CD4-positive, alpha-beta T cell treated with Interleukin-15 for 4 hours (primary cell): ENCODE measurements at regions not wholly inside any gene's neighbourhood (a gene's known extent, or its start where the extent isn't known, plus 50 kb on each side); places are given as distances from the start of the nearest gene placed in this dataset.

ENCODE experiments used
- DNase-seq: peaks from one replicate; pipeline ENCODE4 v3.0.0-alpha.2; 2020; ENCODE audit warnings: low spot score

DNA sequence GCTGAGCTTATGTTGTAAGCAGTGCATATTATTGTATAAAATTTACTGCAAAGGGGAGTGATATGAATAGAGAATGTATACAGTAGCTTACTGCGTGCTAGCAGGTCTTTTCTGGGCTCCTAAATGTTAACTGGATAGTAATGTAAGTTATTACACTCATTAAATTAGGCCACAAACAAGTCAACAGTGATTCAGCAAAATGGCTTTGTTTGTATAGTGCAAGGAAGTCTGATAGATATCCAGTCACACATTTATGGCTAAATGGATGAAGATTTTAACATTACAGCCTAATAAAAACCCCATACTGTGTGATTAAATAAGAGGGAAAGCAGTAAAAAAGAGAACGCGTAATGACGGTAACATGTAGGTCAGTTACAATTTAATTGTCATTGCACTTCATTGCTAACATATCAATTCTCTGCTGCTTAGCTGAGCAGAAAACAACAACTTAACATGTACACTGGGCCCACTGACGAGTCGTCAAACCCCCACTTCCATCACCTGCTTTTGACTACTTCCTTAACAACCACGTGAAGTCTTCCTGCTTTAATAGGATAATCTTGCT lies 665.0 kb upstream of the FANCL start:
- no peak for DNase-seq

DNA sequence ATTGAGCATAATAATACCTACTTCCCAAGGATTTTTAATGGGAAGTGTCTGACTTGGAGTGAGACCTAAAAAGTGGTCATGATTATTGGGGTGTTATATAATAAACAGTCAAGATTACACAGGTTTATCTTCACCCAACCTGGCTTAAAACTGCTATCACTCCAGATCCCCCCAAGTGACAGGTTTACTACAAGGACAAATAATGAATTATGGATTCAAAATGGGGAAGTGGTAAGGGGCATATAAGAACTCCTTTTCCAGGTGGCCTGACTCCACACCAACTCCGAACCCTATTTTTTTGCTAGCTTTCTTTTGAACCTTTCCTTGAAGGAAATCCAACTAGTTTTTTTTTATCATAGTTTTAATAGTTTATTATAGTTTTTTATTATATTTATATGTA lies 663.0 kb upstream of the FANCL start:
- no peak for DNase-seq

GRCh38 chr2:58903427-58903826 lies 662.3 kb upstream of the FANCL start:
- DNase-seq = no peak

DNA sequence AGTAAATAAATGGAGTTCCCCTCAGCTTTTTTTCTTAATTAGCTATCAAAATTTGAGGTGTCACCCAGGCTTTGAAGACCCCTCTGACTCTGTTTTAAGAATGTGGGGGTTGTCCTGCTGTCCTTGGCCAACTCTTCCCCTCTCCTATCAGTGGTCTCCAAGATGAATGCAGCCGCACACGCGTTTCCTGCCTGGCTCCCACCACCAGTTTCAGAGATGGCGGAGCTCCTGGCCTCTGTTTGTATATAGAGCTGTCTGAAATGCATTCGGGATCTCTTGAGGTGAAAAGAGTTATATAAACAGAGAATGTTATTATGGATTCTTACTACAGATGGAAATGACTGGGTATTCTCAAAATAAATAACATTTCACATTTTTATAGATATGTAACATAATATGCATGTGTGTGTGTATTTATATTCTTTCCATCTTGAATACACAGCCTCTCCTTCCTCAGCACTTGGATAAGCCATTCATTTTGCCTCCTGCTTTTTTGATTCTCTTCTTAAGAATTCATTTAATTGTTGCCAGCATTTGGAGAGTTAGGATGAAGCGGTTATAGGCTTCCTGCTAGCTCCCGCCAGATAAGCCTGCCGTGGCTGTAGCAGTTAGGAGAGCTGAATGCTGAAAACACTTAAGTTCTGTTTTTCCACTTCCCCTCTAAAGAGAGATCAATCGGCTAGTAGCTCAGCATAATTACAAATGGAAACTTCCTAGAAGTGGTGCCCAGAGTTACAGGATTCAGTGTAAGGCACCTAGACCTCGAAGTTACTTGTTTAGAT lies 659.3 kb upstream of the FANCL start:
- no peak for DNase-seq

- DNase-seq = no peak
Observed at GRCh38 chr2:58899692-58900091, 658.6 kb upstream of the FANCL start.

GRCh38 chr2:58896638-58897037 lies 655.5 kb upstream of the FANCL start:
- DNase-seq = no peak

DNA sequence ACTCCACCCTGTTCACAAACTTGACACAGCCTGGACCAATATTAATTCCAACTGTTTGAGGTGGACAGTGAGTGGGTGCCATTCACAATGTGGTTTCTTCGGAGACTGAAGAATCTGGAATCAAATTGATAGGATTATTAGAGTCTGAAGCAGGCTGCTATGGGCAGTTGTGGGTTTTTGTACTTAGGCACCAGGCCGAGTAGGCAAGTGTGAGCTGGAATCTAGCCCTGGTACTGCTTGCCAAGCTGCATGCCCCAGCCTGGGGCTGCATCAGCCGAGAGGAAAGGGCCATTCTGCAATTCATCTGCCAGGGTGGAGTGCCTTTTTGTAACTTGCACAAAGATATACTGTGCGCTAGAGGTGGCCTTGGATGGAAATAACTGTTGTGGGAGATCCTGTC lies 654.7 kb upstream of the FANCL start:
- DNase-seq = no peak

DNA sequence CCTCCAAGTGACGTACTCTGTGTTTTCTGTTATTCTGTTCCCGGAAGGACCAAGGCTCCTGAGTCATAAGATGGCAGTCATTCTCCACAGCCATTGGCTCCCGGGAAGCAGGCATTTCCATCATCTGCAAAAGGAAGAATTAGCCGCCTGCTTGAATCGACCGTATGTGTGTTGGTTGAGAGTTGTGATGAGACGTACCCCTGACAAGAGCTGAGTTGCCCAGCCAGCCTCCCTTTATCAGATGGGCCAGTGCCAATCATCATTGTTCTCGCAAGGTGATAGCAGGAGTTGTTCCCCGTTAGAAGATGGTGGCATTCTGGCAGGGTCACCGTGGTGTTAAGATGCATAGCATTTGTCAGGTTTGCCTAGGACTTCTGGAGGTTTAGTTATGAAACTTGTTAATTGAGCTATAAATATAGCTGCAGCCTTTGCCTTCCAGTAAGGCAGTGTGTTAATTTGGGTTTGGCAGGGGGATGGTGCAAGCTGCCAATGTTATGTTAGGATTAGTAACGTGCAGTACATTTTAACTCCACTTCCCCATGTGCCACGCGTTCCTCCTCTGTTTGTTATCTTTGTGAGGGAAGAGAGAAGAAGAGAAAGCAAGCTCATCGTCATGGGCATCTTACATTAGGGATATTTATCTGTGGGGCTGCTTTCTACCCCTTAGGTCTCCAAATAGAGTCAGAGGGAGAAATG lies 652.7 kb upstream of the FANCL start:
- DNase-seq = no peak

GRCh38 chr2:58891828-58892377 lies 650.8 kb upstream of the FANCL start:
- DNase-seq = no peak

GRCh38 chr2:58890865-58891525 lies 649.9 kb upstream of the FANCL start:
- DNase-seq = no peak

GRCh38 chr2:58886009-58886408 lies 644.9 kb upstream of the FANCL start:
- DNase-seq = no peak

DNA sequence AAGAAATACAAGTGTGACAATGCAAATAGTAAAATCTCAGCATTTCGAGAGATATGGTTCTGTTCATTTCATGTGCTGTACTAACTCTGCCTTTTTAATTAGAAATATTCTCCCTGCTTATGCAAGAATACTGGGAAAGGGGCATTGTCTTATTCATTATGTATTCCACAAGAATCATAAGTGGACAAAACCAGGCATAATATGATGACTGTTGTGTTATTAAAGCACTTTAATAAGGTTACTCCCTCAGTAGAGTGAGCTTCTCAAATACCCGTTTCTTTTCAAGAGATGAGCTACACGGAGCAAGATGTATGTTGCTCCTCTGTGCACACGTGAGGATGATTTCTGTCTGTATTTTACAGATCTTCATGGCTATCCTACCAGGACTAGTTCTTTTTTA lies 638.7 kb upstream of the FANCL start:
- DNase-seq = no peak

- no peak for DNase-seq
Observed at GRCh38 chr2:58878778-58879177, 637.7 kb upstream of the FANCL start.

DNA sequence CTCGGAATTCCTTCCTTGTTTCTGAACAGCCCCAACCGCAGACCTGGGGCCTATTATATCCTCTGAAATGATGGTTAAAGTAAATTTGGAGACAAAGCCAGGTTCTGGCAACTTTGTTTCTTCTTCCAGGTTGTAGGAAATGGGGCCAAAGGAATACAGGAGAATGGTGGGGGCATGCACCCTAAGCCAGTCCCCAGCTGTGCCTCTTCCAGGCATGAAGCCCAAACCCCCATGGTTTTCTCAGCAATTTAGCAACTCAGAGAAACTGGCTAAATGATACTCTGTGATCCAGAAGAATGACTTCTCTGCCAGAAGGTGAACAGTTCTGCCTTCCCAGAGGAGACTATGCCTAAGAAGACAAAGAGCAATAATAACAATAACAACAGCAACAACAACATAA lies 635.0 kb upstream of the FANCL start:
- no peak for DNase-seq

- DNase-seq = no peak
Observed at GRCh38 chr2:58875436-58875835, 634.3 kb upstream of the FANCL start.

- no peak for DNase-seq
Observed at GRCh38 chr2:58871469-58872142, 630.5 kb upstream of the FANCL start.

DNA sequence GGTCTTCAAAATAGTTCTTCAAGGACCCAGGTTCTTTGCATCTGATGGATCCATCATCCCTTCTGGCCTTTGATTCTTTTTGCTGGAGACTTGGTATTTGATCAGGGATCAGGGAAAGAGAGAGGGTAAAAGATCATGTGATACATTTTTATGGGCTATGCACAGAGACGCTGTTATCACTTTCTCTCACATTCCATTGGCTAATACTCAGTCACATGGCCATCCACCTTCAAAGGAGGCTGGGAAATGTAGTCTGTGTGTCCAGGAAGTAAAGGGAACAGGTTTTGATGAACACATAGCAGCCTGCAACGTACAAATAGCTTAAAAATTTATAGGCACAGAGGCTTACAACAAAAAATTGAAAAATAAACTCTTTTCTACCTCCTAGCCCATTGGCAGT lies 629.6 kb upstream of the FANCL start:
- no peak for DNase-seq

DNA sequence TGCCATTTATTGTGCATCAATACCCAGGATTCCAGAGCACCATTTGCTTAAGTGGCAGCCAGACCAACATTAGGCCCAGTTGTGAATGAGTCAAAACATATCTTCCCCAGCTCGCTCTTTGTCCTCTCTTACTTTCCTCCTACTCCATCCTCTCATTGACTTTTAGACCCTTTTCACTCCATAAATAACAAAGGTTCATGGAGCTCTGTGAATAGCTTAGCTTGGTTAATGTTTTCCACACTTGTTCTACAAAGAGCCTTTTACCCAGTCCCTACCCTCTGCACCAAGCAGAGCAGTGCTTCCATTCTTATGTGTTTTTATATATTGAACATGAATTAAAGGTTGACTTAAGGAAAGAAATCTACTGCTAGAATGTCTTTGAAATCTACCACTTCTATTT lies 625.8 kb upstream of the FANCL start:
- DNase-seq = no peak

- no peak for DNase-seq
Observed at GRCh38 chr2:58866527-58866926, 625.4 kb upstream of the FANCL start.

DNA sequence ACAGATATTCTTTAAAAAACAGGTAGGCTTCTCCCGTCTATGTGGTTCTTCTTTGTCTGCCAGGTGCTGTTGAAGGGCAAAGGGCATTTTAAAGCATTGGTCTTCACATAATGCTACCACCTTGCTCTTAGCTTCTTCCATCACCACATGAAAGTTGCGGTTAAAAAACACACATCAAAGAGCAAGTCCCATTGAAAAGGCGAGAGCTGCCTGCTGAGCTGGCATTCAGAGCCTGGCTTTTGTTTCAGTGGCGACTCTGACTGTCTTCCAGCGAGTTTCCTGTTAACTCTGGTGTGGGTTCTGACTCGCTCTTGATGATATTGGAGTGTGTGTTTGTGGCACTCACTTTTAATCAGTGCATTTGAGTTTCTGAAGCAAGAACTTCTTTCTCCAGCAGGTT lies 624.9 kb upstream of the FANCL start:
- no peak for DNase-seq

GRCh38 chr2:58865436-58865835 lies 624.3 kb upstream of the FANCL start:
- DNase-seq = no peak

- no peak for DNase-seq
Observed at GRCh38 chr2:58862244-58862643, 621.1 kb upstream of the FANCL start.
